ENCODE measurements at regions not wholly inside any gene's neighbourhood (a gene's known extent, or its start where the extent isn't known, plus 50 kb on each side); places are given as distances from the start of the nearest gene placed in this dataset.

- no peaks in the 10 kb centered on the region for H3K36me3 ChIP-seq
- no peak for ATAC-seq
- H3K4me1 ChIP-seq, result no peaks in the 10 kb centered on the region
- TF ChIP-seq CTCF (IDR thresholded peaks at IDR 0.05), result no peak
- WGBS, 2 donors, result 59 to 63% methylated on average over 6 of the region's 6 CpGs
- no peak overlapping the region for H3K27ac ChIP-seq
- no peaks in the 10 kb centered on the region for H3K27me3 ChIP-seq
- H3K9me3 ChIP-seq, result peaks cover 0 to 5% (median 0%) of the 10 kb centered on the region in 11 donors
- H3K4me3 ChIP-seq, result no peak overlapping the region
- no peak for DNase-seq
- intact Hi-C loops (cut with DNase I), result no loop called here
Observed at GRCh38 chr4:176467001-176467400, 147.2 kb downstream of the SPCS3 start.

- Histone ChIP-seq H3K4me1 (no peaks in the 10 kb centered on the region), H3K9me3 (peaks cover 0 to 11% (median 0%) of the 10 kb centered on the region in 11 donors), H3K4me3 (no peak overlapping the region), H3K27me3 (no peaks in the 10 kb centered on the region), H3K36me3 (no peaks in the 10 kb centered on the region), H3K27ac (no peak overlapping the region)
- no peak for TF ChIP-seq CTCF (IDR thresholded peaks at IDR 0.05)
- no peak for DNase-seq
- intact Hi-C loops (cut with DNase I), result no loop called here
- no peak for ATAC-seq
Observed at GRCh38 chr4:176469546-176469945, 149.8 kb downstream of the SPCS3 start.

- no peak for ATAC-seq
- Histone ChIP-seq H3K9me3 (peaks cover 0 to 19% (median 0%) of the 10 kb centered on the region in 11 donors), H3K36me3 (no peaks in the 10 kb centered on the region), H3K27ac (no peak overlapping the region), H3K4me3 (no peak overlapping the region), H3K27me3 (no peaks in the 10 kb centered on the region), H3K4me1 (no peaks in the 10 kb centered on the region)
- intact Hi-C loops (cut with DNase I), result no loop called here
- 54 to 55% methylated on average over 4 of the region's 4 CpGs for WGBS, 2 donors
- TF ChIP-seq CTCF (IDR thresholded peaks at IDR 0.05), result no peak
- no peak for DNase-seq
Observed at GRCh38 chr4:176470671-176471070, 150.9 kb downstream of the SPCS3 start.

GRCh38 chr4:176475067-176475466, 155.3 kb downstream of the SPCS3 start:
- WGBS, 2 donors, result 73 to 92% methylated on average over 4 of the region's 4 CpGs

More at GRCh38 chr4:176475067-176475466, 155.3 kb downstream of the SPCS3 start:
- intact Hi-C loops (cut with DNase I), result no loop called here
- Histone ChIP-seq H3K36me3 (no peaks in the 10 kb centered on the region), H3K4me3 (no peak overlapping the region), H3K4me1 (peaks cover 0 to 7% (median 0%) of the 10 kb centered on the region in 9 donors), H3K9me3 (peaks cover 0 to 35% (median 0%) of the 10 kb centered on the region in 11 donors), H3K27me3 (no peaks in the 10 kb centered on the region), H3K27ac (no peak overlapping the region)
- ATAC-seq, result no peak
- DNase-seq, result no peak
- TF ChIP-seq CTCF (IDR thresholded peaks at IDR 0.05), result no peak
